Middle frontal gyrus (tissue), 1 donor: ENCODE measurements at regions not wholly inside any gene's neighbourhood (a gene's known extent, or its start where the extent isn't known, plus 50 kb on each side); places are given as distances from the start of the nearest gene placed in this dataset.

Experiments
- DNase-seq: peaks from one replicate; pipeline ENCODE4 v3.0.0-alpha.2; 2015; ENCODE audit warnings: low spot score; ENCODE audit errors: extremely low spot score

DNA sequence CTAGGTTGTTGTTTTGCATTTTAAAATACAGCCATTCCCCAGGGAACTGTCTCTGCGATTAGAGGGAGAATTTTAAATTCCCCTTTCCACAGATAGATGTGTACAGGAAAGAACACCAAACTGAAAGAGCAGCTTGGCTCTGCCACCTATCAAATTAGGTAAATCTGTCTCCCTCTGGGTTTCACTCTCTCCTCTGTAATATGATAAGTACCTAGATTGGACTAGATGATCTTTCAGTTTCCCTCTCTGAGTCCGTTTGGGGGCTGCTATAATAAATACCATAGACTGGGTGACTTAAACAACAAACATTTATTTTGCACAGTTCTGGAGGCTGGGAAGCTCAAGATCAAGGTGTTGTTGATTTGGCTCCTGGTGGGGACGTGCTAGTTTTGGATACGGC is 186.0 kb downstream of the KIF20B start:
- no peak for DNase-seq

DNA sequence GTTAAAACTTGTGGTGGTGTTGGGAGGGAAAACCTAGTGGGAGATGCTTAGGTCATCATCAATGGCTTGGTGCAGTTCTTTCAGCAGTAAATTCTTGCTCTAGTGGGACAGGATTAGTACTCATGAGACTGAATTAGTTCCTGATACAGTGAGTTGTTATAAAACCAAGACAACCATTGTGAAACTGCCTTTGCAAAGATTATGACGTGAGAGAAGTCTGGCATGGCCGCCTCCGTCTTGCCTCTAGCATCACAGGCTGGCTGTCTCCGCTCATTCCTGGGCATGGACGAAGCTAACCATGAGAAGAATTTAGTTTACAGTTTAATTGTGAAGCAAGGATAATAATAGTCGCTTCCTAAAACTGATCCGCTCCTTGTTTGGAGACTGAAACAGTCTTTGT is 186.4 kb downstream of the KIF20B start:
- no peak for DNase-seq

DNA sequence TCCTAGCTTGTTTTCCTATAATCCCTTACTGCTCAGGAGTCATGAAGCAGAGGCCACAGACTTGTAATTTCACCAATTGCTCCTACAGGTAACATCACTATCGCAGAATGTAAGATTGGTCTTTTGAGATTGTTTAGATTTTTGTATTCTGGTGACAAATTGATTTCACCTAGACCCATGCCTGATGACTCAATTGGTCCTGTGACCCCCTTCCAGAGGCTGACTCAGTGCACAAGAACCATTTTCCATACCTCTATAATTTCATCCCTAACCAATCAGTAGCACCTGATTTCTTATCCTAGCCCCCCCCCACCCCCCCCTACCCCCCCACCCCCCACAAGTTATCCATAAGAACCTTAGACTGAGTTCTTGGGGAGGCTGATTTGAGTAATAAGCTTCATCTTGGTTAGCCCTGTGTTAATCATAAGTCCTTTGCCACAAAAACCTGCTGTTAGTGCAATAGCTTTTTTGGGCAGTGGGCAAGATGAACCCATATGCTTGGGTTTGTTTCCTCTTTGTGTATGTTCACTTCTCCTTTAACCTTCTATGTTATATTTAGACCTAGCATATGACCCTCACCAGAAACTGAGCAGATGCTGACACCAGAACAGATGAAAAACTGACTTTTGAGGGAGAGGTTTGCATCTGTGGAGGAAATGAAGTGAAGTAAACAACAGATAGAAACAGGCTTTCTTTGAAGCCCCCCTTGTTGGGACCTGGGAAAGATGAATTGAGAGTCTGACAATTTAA is 187.1 kb downstream of the KIF20B start:
- no peak for DNase-seq

DNA sequence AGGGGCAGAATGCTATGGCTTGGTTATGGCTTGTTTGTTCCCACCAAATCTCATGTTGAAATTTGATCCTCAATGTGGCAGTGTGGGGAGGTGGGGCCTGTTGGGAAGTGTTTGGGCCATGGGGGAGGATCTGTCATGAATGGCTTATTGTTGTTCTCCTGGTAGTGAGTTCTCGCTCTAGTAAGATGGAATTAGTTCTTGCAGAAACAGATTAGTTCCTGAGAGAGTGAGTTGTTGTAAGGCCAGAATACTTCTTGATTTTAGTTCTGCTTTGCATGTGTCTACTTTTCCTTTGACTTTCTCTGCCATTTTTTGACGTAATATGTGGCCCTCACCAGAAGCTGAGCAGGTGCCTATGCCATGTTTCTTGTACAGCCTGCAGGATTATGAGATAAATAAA is 188.2 kb downstream of the KIF20B start:
- no peak for DNase-seq

DNA sequence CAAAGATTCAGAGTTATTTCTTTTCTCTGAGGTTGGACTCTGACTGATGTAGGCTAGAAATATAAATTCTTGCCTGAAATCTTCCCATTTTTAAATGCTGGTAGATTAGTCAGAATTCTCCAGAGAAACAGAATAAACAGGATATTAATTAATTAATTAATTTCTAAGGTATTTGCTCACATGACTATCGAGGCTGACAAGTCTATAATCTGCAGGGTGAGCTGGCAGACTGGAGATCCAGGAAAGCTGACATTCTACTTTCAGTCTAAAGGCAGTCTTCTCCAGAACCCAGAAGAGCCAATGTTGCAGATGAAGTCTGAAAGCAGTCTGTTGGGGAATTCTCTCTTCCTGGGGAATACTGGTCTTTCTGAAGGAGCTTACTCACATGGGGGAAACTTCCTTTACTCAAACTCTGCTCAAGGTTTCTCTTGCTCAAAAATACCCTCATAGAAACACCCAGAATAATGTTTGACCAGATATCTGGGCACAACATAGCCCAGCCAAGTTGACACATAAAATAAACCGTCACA is 189.7 kb downstream of the KIF20B start:
- no peak for DNase-seq

DNA sequence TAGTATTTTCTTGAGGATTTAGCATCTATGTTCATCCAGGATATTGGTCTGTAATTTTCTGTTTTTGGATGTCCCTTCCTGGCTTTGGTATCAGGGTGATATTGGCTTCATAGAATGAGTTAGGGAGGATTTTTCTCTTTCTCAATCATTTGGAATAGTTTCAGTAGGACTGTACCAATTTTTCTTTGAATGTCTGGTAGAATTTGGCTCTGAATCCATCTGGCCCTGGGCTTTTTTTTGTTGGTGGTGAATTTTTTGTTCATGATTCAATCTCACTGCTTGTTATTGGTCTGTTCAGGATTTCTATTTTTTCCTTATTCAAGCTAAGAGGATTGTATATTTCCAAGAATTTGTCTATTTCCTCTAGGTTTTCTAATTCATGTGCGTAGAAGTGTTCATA is 192.7 kb downstream of the KIF20B start:
- no peak for DNase-seq

DNA sequence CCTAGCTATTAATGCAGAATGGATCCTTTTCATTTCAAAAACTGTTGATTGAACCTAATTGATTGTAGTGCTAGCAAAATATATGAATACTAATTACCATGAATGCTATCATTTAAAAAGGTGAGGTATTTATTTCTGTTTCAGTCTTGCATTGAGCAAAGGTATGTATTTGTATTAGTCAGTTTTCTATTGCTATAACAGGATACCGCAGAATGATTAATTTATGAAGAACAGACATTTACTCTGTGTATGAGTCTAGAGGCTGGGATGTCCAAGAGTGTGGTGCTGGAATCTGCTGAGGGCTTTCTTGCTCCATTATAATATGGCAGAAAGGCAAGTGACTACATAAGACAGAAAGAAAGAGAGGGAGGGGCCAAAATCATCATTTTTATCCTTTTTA is 199.2 kb downstream of the KIF20B start:
- DNase-seq, result no peak

DNA sequence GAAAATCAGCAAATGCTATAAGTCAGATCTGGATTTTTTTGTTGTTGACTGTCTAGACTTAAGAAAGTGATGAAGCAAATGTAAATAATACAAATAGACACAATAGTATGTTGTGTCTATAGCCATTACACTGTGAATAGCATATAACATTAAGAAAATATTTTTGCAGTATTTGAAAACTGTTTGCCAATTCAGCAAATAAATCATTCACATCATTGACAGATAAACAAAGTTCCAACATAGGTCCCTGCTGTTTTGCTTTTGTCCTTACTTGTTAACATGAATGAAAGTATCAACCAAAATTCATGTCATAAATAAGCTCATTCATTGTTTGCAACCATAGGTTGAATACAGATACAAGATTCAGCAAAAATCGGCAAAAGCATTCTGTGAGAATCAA is 200.5 kb downstream of the KIF20B start:
- no peak for DNase-seq

DNA sequence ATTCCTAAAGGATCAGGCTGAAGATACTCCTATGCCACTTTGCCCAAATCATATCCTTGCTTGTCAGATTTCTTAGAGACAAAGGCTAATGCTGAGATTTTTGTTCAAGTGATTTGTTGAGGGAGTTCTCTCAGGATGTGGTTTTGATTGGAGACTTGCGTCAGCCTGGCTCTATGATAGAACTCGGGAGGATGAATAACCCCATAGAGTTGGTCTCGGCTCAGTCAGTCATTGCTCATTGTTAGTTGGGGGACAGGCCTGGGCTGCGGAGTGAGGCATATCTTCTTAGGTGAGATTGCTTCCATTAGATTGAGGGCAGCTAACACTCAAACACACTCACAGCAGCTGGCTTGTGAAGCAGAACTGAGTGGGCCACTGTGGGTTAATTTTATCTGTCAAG is 203.4 kb downstream of the KIF20B start:
- DNase-seq, result no peak

DNA sequence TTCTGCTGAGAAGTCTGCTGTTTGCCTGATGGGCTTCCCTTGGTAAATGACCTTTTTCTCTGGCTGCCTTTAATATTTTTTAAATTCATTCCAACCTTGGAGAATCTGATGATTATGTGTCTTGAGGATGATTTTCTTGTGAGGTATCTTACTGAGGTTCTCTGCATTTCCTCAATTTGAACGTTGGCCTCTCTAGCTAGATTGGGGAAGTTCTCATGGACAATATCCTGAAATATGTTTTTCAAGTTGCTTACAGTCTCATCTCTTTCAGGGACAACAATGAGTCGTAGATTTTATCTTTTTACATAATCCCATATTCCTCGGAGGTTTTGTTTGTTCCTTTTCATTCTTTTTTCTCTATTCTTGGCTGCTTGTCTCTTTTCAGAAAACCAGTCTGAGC is 208.4 kb downstream of the KIF20B start:
- DNase-seq, result no peak

DNA sequence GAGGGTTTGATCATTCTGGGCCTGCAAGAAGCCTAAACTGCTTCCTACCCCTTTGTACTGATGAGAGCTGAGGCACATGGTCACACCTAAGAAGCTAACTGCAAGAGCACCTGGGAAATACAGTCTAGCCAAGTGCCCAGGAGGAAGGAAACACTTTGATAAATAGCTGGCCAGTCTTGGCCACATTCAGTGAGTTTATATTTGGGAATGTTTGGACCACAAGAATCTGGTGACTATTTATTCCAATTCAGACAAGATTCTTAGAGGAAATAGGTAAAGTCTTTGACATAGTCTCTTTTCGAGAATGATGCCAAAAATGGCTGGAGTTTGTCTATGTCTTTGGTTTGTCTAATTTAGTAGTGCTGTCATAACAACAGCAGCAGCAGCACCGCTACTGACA is 213.6 kb downstream of the KIF20B start:
- no peak for DNase-seq

DNA sequence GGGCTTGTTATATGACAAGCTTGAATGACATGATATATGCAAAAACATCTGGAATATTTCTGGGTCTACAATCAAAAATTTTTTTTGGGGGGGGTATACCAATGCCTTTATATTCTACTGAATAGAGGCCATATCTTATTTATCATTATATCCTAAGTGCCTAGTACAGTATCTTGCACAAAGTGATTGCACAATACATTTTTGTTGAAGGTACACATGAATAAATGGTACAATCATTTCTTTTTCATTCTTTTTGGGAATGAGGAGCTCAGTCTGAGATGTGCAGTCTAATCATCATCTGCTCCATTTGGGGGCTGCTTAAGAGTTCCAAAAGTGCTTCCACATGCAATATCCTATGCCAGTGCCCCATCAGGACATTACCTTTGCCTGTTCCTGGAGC is 214.6 kb downstream of the KIF20B start:
- DNase-seq, result no peak

DNA sequence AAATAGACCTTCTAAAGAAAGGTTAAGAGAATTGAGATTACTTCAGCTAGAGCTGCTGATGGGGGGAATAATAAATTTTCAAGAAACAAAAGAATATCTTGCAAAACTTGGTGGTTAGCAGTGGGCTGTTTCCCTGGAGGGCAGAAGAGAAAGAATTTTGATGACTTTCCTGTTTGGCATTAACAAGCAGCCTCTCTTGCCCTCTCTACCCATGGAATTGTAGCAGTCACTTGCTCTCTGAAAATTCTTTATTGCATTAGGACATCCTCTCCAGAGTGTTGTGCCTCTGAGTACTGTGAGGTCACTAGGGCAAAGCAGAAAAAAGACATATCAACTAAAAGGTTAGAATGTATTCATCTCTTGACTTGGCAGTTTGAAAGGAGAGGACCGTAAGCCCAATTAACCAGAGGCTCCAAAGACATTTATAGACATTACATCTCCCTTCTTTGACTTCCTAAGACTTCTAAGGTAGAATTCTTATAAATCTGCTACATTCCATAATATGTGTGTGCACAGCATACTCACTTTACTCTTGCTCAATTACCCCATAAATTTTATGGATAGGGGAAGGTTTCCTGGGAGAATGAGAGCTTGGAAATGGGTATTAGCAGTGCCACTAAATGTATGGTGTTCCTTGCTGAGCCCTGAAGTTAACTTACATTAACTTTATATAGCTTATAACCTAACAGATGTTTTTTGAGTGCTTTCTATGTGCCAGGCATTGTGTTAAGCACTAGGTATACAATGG is 215.3 kb downstream of the KIF20B start:
- no peak for DNase-seq

DNA sequence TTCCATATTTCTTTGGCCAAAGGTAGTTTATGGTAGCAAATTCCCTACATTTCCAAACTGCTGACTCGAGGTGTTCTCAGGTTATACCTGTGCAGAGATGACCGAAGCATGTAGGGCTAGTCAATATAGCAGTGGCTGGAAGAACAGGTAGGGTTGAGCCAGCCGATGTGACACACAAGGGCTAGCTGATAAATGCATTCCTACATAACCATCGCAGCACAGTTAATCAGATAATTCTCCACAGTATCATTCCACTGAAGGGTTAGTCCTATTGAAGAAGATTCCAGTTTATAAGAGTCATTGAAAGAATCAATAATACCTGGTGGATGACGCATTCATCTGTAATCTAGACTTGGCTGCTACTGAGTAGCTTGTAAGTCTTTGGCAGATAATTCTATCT is 220.0 kb downstream of the KIF20B start:
- DNase-seq, result no peak

DNA sequence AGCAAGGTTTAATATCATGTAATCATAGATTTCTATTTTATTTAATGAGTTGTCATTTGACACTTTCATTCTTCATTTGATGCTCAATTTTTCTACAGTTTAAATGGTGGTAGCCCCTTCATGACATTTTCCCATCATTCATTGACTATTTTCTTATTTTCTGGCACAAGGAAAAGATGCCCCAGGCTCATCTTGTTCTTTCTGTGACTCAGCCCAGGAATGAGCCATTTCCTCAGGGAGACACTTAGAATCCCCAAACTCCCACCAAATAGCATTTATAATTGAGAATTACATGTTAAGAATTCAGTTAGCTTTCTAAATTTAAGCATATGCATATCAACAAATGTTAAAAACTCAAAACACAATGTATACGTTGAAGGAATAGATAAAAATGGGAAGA is 222.3 kb downstream of the KIF20B start:
- no peak for DNase-seq

DNA sequence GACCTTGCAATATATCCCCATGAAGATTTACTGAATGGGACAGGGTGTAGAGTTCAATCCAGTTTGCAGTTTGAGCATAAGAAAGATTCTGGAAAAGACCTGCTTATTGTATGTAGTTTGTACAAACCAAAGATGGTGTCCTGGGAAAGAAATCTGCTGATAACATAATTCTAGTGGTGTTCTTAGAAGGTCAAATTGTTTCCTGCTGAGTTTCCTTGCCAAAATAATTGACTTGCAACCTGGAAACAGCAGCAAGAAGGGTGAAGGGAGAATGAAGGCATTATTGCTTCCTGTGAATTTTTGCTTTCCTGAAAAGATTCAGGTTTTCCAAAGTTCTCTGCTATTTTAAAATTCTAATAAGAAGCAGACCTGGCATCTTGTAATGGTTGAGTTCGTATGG is 222.9 kb downstream of the KIF20B start:
- no peak for DNase-seq

DNA sequence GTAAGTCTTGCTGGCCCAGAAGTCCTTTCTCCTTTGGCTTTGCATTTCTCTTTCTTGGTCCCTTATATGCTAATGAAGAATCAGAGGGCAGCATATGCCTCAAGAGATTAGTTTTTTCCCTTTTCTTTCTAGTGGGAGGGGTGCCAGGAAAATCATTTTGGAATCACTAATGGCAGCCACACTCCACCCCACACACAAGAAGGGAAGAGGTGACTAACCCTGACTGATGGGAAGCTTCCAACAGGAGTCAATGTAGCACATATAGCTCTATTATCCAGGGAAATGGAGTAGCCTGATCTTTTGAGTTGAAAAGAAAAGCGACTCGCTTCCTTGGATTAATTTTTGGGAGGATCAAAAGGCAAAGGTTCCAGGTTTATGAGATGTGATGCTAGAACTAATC is 225.3 kb downstream of the KIF20B start:
- DNase-seq, result no peak

DNA sequence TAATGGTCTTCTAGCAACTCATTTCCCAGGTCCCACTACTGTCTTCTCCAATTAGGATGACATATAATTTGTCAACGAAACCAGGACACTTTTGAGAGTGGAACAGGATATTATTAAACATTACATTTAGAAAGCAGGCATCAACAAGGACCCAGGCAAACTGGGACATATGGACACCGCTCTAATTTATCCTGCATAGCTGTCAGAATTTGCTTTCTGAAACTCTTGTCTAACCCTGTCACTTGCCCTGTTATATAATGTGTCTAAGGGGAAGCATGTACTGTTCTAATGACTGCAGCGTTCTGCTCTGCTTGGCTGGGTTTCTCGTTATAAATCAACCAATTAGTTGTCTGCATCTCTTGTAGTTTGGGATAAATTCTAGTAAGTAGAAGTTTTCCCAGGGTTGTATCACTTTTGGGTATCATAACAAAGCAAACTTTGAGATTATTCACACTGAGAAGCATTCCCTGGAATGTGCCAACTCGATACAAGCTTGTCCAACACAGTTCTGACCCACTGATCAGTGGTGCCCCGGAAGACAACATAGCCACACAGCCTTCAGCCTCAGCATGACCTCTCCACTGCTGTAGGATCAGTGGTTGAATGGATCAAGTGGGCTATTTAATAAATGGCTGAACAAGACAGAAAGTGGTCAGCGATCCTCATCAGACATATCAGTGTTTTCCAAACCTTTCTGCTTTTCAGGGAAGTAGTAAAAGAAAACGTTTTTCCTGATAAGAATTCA is 228.1 kb downstream of the KIF20B start:
- DNase-seq, result no peak

DNA sequence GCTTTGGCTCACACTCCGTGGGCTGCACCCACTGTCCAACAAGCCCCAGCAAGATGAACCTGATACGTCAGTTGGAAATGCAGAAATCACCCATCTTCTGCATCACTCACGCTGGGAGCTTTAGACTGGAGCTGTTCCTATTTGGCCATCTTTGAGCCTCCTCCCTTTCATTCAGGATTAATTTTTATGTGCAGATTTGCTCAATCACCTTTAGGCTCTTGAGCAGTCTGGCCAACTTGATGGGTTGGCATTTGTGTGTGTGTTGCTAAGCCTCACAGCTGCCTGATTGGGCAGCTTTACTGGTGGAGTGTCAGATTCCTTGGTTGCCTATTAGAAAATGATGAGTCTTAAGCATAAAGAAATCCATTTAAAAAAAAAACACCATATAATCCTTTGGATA is 236.1 kb downstream of the KIF20B start:
- DNase-seq, result no peak

DNA sequence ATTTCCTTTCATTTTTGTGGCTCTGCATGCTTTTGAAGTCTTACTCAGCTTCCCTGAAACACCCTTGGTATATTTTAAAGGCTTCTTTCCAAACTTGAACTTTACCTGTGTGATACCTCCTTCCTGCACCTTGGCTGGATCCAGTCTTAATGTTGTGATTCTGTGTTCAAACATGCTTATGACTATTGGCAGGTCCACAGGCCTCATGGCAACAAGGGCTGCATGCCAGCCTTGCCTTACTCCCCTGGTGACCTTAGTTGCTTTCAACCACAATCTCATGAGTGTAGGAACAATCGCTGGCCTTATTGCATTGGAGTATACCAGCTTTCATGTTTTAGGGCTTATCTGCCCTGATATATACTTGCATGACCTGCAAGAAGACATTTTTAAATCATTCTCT is 238.7 kb downstream of the KIF20B start:
- DNase-seq, result no peak

DNA sequence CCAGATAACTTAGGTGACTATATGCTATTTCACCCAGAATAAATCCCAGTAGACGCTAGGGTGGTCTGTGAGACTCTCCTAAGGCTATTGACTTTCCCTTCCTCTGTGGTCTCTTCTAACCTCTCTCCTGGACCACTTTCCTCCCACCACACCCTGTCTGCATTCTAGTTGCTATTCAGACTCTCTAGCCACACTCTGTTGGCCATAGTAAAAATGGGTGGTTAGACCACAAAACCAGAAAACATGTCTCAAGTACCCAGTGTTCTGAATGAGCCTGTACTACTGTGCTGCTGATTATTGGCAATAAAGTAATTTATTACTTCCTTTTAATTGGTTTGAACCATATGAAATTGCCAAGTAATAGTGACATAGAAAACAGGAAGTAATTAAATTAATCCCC is 240.8 kb downstream of the KIF20B start:
- no peak for DNase-seq

DNA sequence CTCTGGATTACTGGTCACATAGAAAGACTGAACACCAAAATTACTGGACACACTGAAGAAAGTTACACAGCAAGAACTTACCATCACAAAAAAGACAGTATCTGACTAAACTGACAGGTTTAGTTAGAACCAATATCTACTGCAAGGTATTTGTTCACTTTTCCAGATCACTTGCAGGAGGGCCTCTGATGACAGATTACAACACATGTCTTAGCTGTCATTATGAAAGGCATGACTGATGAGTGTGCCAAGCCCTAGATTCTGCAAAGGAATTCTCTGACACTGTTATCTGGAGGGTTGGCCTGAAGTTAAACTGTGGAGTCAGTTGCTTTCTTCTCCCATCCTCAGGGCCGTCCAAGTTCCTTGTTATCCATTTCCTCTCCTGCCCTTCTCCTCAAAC is 242.7 kb downstream of the KIF20B start:
- no peak for DNase-seq
